Stimulated activated CD4-positive, alpha-beta T cell treated with anti-CD3 and anti-CD28 coated beads, Interleukin-4, amount 100 ng/mL, for 1 hour (primary cell): ENCODE measurements at regions not wholly inside any gene's neighbourhood (a gene's known extent, or its start where the extent isn't known, plus 50 kb on each side); places are given as distances from the start of the nearest gene placed in this dataset.
"Not testable (repeated sequence)": the region's sequence is repeated elsewhere in the genome, so short reads cannot be mapped to it uniquely, and the experiment has no call there.

Source experiments
- DNase-seq: peaks from one replicate; pipeline ENCODE4 v3.0.0-alpha.2; 2020

- no peak for DNase-seq
These were observed 253.7 kb downstream of the ZPLD1 start for GRCh38 chr3:102688556-102688930.

GRCh38 chr3:102691507-102691906, 256.7 kb downstream of the ZPLD1 start:
- no peak for DNase-seq

- no peak for DNase-seq
These were observed 264.4 kb downstream of the ZPLD1 start for GRCh38 chr3:102699104-102699818.

- DNase-seq = no peak
These were observed 265.0 kb downstream of the ZPLD1 start for GRCh38 chr3:102699819-102700140.

GRCh38 chr3:102712896-102713295, 278.1 kb downstream of the ZPLD1 start:
- no peak for DNase-seq

- no peak for DNase-seq
These were observed 279.8 kb downstream of the ZPLD1 start for GRCh38 chr3:102714567-102714966.

- DNase-seq = no peak
These were observed 280.3 kb downstream of the ZPLD1 start for GRCh38 chr3:102715030-102715697.

GRCh38 chr3:102718651-102719050, 283.8 kb downstream of the ZPLD1 start:
- no peak for DNase-seq

- DNase-seq = no peak
These were observed 287.5 kb downstream of the ZPLD1 start for GRCh38 chr3:102722317-102722716.

- no peak for DNase-seq
These were observed 292.5 kb downstream of the ZPLD1 start for GRCh38 chr3:102727340-102727739.

- DNase-seq = not testable (repeated sequence)
These were observed 297.8 kb downstream of the ZPLD1 start for GRCh38 chr3:102732581-102732980.

GRCh38 chr3:102733791-102734563, 299.2 kb downstream of the ZPLD1 start:
- no peak for DNase-seq

GRCh38 chr3:102735311-102735710, 300.5 kb downstream of the ZPLD1 start:
- no peak for DNase-seq

- no peak for DNase-seq
These were observed 301.6 kb downstream of the ZPLD1 start for GRCh38 chr3:102736288-102736974.

- no peak for DNase-seq
These were observed 302.1 kb downstream of the ZPLD1 start for GRCh38 chr3:102736975-102737304.

GRCh38 chr3:102737353-102737752, 302.5 kb downstream of the ZPLD1 start:
- DNase-seq = no peak

GRCh38 chr3:102741105-102741504, 306.3 kb downstream of the ZPLD1 start:
- DNase-seq = no peak

- DNase-seq = no peak
These were observed 306.9 kb downstream of the ZPLD1 start for GRCh38 chr3:102741694-102742093.

- DNase-seq = no peak
These were observed 311.1 kb downstream of the ZPLD1 start for GRCh38 chr3:102745881-102746280.

- no peak for DNase-seq
These were observed 312.8 kb downstream of the ZPLD1 start for GRCh38 chr3:102747611-102748010.

GRCh38 chr3:102748646-102749045, 313.8 kb downstream of the ZPLD1 start:
- DNase-seq = no peak

- DNase-seq = no peak
These were observed 315.5 kb downstream of the ZPLD1 start for GRCh38 chr3:102750322-102750721.

- no peak for DNase-seq
These were observed 319.1 kb downstream of the ZPLD1 start for GRCh38 chr3:102753901-102754300.

GRCh38 chr3:102756706-102757105, 321.9 kb downstream of the ZPLD1 start:
- no peak for DNase-seq
